ENCODE measurements at regions not wholly inside any gene's neighbourhood (a gene's known extent, or its start where the extent isn't known, plus 50 kb on each side); places are given as distances from the start of the nearest gene placed in this dataset. TPM values are rescaled to one million over a fixed set of nuclear protein-coding genes. Genes with fewer than 3 reads are reported as not detected.

DNA sequence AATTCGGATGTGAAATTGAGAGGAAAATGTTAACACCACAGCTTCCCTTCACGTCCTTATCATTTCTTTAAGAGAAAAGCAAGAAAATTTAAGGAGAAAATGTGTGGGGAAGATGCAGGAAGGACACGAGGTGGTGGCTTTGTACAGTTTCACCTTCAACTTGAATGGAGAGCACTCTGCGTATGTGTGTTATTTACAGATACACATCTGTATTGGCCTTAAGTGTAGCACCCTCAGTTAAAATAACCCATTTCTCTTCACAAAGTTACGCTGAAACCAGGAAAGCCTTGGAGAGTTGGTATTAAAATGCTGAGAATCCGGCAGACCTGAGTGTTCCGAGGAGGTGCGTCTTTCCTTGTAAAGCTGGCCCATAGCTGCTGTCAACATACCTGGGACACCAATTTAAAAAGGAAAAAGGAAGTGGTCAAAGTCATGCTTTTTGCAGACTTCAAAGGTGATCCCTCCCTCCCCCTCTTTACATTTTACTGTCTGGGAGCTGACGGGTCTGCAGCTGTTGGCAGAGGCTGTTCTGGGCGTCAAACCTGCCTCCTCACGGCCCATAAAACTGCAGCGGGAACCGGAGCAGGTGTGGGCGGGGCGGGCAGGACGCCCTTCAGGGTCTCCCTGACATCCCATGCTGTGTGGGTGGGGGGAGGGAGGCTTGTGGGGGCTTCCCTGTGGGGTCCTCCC is 61.3 kb upstream of the TBXT start:
- no peak for DNase-seq (ENCODE audit: low spot score)
- ATAC-seq (ENCODE audit: low FRiP score) = no peak
- TF ChIP-seq, protein P1, sequence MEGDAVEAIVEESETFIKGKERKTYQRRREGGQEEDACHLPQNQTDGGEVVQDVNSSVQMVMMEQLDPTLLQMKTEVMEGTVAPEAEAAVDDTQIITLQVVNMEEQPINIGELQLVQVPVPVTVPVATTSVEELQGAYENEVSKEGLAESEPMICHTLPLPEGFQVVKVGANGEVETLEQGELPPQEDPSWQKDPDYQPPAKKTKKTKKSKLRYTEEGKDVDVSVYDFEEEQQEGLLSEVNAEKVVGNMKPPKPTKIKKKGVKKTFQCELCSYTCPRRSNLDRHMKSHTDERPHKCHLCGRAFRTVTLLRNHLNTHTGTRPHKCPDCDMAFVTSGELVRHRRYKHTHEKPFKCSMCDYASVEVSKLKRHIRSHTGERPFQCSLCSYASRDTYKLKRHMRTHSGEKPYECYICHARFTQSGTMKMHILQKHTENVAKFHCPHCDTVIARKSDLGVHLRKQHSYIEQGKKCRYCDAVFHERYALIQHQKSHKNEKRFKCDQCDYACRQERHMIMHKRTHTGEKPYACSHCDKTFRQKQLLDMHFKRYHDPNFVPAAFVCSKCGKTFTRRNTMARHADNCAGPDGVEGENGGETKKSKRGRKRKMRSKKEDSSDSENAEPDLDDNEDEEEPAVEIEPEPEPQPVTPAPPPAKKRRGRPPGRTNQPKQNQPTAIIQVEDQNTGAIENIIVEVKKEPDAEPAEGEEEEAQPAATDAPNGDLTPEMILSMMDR (IDR thresholded peaks at IDR 0.05) = no peak

DNA sequence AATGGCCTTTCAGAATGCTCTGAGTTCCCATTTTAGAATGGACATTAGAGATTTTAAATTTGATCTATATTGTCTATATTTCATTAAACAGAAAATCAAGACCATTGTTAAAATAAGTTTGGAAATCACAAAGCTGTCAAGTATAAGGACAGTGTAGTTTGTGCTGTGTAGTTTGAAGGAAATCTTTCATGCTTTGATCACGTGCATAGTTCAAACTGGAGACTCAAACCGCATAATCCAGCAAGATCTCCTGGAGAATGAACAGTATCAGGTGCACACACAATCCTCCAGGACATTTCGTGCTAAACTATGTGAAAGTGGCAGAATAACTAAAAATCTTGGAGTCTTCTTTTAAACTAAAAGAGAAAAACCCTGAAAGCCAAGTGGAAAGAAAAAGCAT is 60.8 kb upstream of the TBXT start:
- no peak for DNase-seq (ENCODE audit: low spot score)
- ATAC-seq (ENCODE audit: low FRiP score) = no peak
- TF ChIP-seq, protein P1 (IDR thresholded peaks at IDR 0.05) = no peak

DNA sequence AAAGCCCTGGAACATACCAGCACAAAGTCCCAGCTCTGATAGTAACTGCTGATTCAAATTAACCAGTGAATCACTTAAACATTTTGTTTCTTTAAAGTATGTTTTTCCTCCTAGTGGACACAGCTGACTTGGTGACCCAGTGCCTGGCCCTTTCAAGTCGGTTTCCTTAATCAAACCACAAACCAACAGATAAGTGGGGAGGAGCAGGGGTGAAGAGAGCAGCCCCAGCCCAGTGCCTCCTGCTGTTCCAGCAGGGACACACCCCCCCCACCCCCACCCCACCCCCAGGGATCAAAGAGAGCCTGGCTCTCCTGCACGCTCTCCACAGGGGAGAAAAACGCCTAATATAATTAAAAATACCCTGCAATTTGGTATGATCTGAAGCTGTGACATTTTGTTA is 55.4 kb upstream of the TBXT start:
- ATAC-seq (ENCODE audit: low FRiP score) (no peak), DNase-seq (ENCODE audit: low spot score) (no peak)
- TF ChIP-seq, protein P1 (IDR thresholded peaks at IDR 0.05) = no peak

DNA sequence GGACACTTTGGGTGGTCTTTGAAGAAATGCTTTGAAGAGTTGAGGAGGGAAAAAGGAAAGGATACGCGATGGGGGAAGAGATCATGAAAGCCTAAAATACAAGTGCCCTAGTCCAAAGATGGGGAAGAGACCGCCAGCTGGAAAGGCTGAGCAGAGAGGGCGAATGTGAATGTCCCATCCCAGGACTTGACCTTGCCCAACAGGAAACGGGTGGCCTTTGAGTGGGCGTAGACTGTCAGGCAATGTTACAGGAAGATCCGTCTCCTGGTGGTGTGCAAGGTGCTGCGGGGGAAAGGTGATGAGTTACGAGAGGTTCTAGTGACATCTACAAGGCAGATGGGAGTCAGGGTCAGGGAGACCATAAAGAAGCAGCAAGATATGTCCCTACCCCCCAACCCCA is 55.0 kb upstream of the TBXT start:
- no peak for DNase-seq (ENCODE audit: low spot score)
- no peak for ATAC-seq (ENCODE audit: low FRiP score)
- TF ChIP-seq, protein P1 (IDR thresholded peaks at IDR 0.05) = no peak

DNA sequence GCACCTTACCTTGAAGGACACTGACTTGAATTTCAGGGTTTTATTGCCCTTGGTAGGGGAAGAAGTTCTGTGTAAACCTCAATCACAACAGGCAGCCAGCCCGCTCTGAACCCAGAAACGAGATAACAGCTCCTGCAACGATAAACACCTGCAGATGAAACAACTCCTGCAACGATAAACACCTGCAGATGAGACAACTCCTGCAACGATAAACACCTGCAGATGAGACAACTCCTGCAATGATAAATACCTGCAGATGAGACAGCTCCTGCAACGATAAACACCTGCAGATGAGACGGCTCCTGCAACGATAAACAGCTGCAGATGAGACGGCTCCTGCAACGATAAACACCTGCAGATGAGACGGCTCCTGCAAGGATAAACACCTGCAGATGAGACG is 54.0 kb upstream of the TBXT start:
- DNase-seq (ENCODE audit: low spot score) (no peak), ATAC-seq (ENCODE audit: low FRiP score) (no peak)
- TF ChIP-seq, protein P1 (IDR thresholded peaks at IDR 0.05) = no peak

DNA sequence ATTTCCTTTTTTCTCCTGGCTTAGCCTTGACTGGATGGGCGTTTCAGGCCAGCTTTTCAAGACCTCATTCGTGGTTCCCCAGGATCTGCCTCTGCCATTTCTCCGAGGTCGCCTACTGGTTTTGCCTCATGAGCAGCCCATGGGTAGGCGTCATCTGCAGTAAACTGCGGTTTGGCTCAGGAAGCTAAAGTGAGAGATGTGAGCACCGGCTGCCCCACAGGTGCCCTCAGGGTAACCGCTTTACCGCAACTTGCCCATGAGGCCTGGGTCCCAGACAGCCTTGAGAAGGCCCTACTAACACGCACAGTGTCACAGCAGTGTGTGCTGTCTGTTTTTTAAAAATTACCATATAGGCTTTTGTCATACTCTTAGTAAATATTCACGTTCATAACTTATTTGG is 53.4 kb upstream of the TBXT start:
- DNase-seq (ENCODE audit: low spot score) = no peak
- TF ChIP-seq, protein P1 (IDR thresholded peaks at IDR 0.05) = no peak
- no peak for ATAC-seq (ENCODE audit: low FRiP score)

Small RNA genes in the stretch of these regions (small RNA-seq; reads per million reads assigned to genes)
- gene AL121956.5 (not detected), gene GNG5P1 (not detected)

All from omental fat pad (tissue), 3 donors.